GM12892 (cell line): ENCODE measurements at regions not wholly inside any gene's neighbourhood (a gene's known extent, or its start where the extent isn't known, plus 50 kb on each side); places are given as distances from the start of the nearest gene placed in this dataset.

Source experiments
- DNase-seq: peaks from one replicate; pipeline ENCODE4 v3.0.0; 2011; ENCODE audit not compliant: insufficient read length
- FAIRE-seq: peaks from 2 replicates; lab custom pipeline; 2011; peaks lifted over from hg19 to GRCh38; lab: Jason Lieb, UNC
- POLR2A ChIP-seq: IDR thresholded peaks from 2 replicates; pipeline ENCODE4 v1.6.1; 2011; ENCODE audit warnings: low read depth, low read length, control low read depth
- POLR2AphosphoS5 ChIP-seq: IDR thresholded peaks from 2 replicates; pipeline ENCODE4 v1.6.1; 2011; ENCODE audit warnings: low read depth, low read length, control low read depth
- TAF1 ChIP-seq: IDR thresholded peaks from 2 replicates; pipeline ENCODE4 v1.6.1; 2011; ENCODE audit warnings: low read depth, mild to moderate bottlenecking, control low read depth, low read length, borderline replicate concordance

DNA sequence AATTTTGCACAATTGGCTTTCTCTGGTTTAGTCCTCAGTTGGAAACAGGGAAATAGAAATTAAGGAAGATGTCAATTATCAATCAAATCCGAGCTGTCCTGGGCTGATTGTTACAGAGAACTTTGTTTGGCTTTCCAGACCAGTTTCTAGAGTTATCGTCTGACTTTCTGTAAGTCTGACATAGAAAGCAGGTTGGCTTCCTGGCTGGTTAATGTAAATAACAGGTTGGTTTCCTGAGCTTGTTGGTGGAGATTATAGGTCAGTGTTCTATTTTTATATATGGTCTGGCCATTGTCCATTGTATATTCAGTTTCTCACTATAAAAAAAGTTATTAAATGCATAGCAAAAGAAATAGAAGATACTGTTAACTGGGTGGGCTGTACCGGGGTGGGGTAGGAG lies 204.8 kb downstream of the MBD2 start:
- DNase-seq: no peak
- no peak for TF ChIP-seq TAF1
- no peak for TF ChIP-seq POLR2AphosphoS5
- FAIRE-seq: no peak

DNA sequence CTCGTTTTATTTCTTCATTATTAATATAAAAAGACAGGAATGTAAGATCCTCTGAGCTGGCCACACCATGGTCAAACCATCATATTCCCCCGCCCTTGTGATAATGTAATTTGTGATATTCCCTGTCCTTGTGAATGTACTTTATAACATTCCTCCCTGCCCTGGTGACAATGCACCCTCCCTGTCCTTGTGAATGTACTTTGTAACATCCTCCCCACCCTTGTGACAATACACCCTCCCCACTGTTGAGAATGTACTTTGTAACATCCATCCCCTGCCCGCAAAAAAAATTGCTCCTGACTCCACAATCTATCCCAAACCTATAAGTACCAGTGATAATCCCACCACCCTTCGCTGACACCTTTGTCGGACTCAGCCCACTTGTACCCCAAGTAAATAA lies 211.0 kb downstream of the MBD2 start:
- DNase-seq: no peak
- FAIRE-seq: no peak
- no peak for TF ChIP-seq POLR2A
- TF ChIP-seq POLR2AphosphoS5: no peak
- no peak for TF ChIP-seq TAF1

DNA sequence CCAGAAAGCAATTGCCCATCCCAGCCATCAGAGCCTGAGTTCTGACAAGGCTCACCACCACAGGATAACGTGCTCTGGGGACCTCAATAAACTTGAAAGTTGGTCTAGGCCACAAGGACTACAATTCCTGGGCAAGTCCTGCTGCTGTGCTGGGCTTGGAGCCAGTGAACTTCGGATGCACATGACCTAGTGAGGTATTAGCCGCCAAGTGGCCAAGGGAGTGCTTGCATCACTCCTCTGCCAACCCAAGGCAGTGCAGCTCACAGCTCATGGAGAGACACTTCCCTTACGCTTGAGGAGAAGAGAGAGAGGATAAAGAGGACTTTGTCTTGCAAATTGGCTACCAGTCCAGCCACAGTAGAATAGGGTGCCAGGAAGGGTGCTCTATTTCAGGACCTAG lies 219.6 kb downstream of the MBD2 start:
- FAIRE-seq (no peak), DNase-seq (no peak)
- no peak for TF ChIP-seq POLR2AphosphoS5
- no peak for TF ChIP-seq TAF1
- no peak for TF ChIP-seq POLR2A

DNA sequence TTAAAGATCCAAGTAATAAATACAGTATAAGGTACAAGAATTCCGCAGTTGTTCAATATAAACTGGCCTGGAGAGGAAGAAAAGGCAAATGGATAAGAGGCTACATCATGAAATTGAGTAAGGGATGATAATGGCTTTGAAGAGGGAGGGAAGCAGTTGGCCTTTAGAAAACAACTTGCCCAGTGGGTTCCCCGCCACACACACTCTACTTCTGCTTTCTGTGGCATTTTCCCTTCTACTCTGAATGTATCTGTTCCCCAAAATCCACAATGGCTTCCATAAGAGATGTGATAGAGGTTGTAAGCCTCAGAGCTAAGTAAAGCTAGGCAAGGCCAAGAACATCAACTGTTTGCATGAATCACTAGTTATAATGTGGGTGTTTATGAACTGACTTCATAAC lies 221.3 kb downstream of the MBD2 start:
- TF ChIP-seq POLR2AphosphoS5: no peak
- TF ChIP-seq TAF1: no peak
- TF ChIP-seq POLR2A: no peak
- DNase-seq (no peak), FAIRE-seq (no peak)

DNA sequence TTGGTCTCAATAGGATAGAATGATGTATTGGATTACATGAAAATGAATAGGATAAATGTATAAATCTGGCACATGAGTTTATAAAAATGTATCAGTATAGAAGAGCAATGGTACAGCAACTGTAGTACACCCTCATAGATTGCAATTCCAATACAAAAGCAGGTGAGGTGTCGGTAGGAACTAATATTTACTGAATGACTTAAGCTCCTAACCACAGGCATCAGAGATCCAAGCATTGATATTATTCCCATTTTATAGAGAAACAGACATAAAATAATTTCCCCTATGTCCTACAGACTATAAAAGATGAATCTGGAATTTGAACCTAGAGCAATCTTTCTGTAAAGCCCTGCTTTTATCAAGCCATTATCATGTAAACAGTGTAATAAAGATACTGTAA lies 227.4 kb downstream of the MBD2 start:
- FAIRE-seq: no peak
- no peak for DNase-seq
- TF ChIP-seq POLR2A (no peak), TAF1 (no peak), POLR2AphosphoS5 (no peak)

DNA sequence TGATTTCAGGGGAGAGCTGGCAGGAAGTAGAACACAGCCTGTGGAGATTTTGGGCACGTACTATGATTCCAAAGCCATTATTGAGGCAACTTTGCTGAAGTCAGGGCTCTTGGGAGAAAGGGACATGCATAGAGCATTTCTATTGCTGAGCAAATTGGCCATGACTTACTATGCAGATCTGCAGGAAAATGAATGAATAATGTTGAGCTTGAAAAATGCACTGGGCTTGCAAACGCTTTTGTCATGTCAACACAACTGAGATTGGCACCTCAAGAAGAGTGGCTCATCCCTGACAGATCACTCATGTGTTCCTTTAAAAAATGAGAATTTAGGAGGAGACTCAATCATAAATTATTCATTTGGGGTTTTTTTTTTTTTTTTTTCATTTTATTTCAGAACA lies 230.5 kb downstream of the MBD2 start:
- DNase-seq: no peak
- TF ChIP-seq TAF1: no peak
- no peak for TF ChIP-seq POLR2A
- no peak for TF ChIP-seq POLR2AphosphoS5
- FAIRE-seq: no peak

DNA sequence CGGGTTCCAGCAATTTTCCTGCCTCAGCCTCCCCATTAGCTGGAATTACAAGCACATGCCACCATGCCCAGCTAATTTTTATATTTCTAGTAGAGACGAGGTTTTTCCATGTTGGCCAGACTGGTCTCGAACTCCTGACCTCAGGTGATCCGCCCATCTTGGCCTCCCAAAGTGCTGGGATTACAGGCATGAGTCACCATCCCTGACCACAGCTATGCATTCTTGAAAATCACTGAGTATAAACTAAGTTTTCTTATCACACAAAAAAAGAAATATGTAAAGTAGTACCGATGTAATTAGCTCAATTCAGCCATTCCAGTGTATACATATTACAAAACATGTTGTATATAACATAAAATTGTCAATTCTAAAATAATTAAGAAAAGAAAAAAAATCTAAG lies 232.7 kb downstream of the MBD2 start:
- no peak for DNase-seq
- no peak for FAIRE-seq
- TF ChIP-seq POLR2A: no peak
- no peak for TF ChIP-seq POLR2AphosphoS5
- no peak for TF ChIP-seq TAF1

DNA sequence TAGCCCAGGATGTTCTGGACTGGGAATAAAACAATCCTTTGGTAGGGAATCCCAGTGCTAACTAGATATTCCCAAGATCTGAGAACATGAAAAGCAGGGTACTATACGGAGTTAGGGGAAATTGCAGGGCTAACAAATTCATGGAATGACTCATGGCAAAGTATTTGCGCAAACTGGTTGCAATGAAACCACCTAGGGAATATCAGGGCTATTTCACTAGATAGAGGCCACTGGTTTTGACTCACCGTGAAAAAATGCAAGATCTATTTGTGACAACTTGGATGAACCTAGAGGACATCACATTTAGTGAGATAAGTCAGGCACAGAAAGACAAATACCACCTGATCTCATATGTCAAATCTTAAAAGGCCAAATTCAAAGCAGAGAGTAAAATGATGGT lies 233.3 kb downstream of the MBD2 start:
- DNase-seq (no peak), FAIRE-seq (no peak)
- no peak for TF ChIP-seq TAF1
- TF ChIP-seq POLR2AphosphoS5: no peak
- TF ChIP-seq POLR2A: no peak

DNA sequence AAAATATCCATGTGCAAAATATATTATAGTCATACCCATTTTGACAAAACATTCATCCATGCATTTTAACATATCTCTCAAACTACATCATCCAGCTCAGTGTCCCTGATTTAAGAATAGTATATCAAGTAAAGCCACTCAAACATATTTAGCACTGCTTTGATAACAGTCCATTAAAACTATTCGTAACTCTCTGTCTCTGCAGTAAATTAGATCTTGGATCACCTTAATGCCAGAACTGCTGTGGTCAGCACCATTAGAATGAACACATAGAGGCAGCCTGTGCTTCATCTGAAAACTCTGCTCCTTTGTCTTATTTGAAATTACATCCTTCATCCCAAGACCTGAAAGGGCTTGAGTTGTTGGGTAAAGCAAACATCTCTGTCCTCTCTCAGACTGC lies 234.0 kb downstream of the MBD2 start:
- FAIRE-seq (no peak), DNase-seq (no peak)
- no peak for TF ChIP-seq POLR2AphosphoS5
- no peak for TF ChIP-seq TAF1
- no peak for TF ChIP-seq POLR2A

DNA sequence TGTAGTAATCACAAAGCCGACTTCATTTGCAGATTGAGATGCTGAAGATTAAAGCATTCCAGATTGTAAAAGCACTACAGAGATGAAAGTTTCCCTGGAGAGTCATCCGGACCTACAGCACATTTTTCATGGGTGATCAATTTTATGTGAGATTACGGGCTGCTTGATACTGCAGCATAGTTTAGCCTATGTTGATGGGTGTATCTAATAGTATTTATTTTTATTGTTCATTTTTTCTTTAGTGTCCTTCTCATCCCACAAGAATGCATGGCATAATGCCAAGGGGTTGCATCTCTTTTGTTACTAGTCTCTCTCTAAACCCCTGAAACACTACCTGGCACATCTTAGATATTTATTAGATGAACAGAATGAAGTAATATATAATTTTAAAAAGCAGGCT lies 240.4 kb downstream of the MBD2 start:
- TF ChIP-seq TAF1 (no peak), POLR2AphosphoS5 (no peak), POLR2A (no peak)
- FAIRE-seq: no peak
- DNase-seq: no peak

DNA sequence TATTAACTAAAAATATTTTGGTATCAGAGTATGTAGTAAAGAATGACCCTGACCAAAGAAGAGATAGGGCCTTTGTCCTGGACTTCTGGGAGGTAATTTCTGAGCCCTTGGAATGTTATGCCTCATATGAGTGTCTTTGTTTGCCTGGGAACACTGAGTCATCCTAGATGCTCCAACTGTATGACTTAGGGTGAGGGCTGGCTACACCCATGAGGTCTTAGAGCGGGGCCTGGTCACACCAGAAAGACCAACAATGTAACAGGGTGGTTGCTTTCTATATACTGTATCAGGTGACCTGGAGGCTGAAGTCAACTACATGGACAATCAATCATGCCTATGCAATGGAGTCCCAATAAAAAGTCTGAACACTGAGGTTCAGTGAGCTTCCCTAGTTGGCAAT lies 253.1 kb downstream of the MBD2 start:
- FAIRE-seq (no peak), DNase-seq (no peak)
- TF ChIP-seq POLR2A: no peak
- no peak for TF ChIP-seq TAF1
- TF ChIP-seq POLR2AphosphoS5: no peak

DNA sequence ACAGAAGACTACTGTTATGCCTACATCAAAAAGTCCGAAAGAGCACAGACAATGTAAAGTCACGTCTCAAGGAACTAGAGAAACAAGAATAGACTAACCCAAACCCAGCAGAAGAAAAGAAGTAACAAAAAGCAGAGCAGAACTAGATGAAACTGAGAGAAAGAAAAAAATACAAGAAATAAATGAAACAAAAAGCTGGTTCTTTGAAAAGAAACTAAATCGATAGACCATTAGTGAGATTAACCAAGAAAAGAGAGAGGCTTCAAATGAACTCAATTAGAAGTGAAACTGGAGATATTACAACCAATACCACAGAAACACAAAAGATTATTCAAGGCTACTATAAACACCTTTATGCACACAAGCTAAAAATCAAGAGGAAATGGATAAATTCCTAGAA lies 271.8 kb downstream of the MBD2 start:
- DNase-seq (no peak), FAIRE-seq (no peak)
- TF ChIP-seq POLR2A (no peak), POLR2AphosphoS5 (no peak), TAF1 (no peak)

DNA sequence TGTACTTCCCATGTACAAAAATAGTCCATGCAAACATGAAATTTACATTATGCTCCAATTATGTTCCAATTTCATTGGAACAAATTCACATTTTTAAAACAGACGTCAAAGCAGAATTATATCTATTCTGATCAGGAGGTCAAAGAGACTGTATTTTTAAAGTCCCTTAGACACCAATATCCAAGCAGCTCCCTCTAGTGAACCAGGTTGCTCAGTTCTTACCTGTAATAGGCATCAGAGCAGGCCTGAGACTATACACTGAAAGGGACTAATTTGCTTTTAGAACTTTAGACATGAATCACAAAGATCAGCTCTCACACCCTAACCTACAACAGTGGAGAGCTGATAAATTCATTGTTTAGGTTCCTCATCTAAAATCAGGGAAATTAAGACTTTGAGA lies 273.9 kb downstream of the MBD2 start:
- no peak for FAIRE-seq
- DNase-seq: no peak
- TF ChIP-seq TAF1 (no peak), POLR2AphosphoS5 (no peak), POLR2A (no peak)
